ENCODE measurements at regions not wholly inside any gene's neighbourhood (a gene's known extent, or its start where the extent isn't known, plus 50 kb on each side); places are given as distances from the start of the nearest gene placed in this dataset.

- CTCF ChIA-PET = interaction anchor here (0.6 to 1.3 kb wide), 3 partner anchors 14 to 158 kb away, joined by 3 read pairs; no protein-coding TSS in a partner anchor
- H3K27ac ChIP-seq (ENCODE audit: low read depth in 2 of 2, low read length in 1 of 2) = no peak overlapping the region
- 82% methylated on average over 1 of the region's 1 CpG for WGBS (ENCODE audit: low lambda C conversion rate)
- no peak overlapping the region for H3K4me2 ChIP-seq
- peaks cover 14% of the 10 kb centered on the region; the same call in 1 of the 2 replicates for H3K9me3 ChIP-seq
- no peak overlapping the region for H2AFZ ChIP-seq (ENCODE audit: low read depth)
- TF ChIP-seq ELF1 (IDR thresholded peaks at IDR 0.05) (no peak), NRF1 (IDR thresholded peaks at IDR 0.05; ENCODE audit: low read depth, low read length) (no peak), TAF1 (IDR thresholded peaks at IDR 0.05; ENCODE audit: borderline replicate concordance, low read depth, low read length) (no peak), SIN3A (IDR thresholded peaks at IDR 0.05; ENCODE audit: borderline replicate concordance, low read depth, low read length) (no peak), RCOR1 (IDR thresholded peaks at IDR 0.05; ENCODE audit: low read length) (no peak), TEAD4 (IDR thresholded peaks at IDR 0.05; ENCODE audit: borderline replicate concordance, insufficient read depth) (no peak), RFX5 (IDR thresholded peaks at IDR 0.05; ENCODE audit: low read length) (no peak), USF2 (IDR thresholded peaks at IDR 0.05; ENCODE audit: borderline replicate concordance, low read depth, low read length) (no peak), PBX3 (IDR thresholded peaks at IDR 0.05) (no peak), SMC3 (IDR thresholded peaks at IDR 0.05; ENCODE audit: low read depth, low read length) (no peak), YY1 (IDR thresholded peaks at IDR 0.05; ENCODE audit: low read depth) (no peak), NFIC (IDR thresholded peaks at IDR 0.05; ENCODE audit: borderline replicate concordance) (no peak), GABPA (IDR thresholded peaks at IDR 0.05; ENCODE audit: low read depth) (no peak), JUND (IDR thresholded peaks at IDR 0.05) (no peak), EP300 (IDR thresholded peaks at IDR 0.05; ENCODE audit: borderline replicate concordance in 1 of 2, low read depth in 1 of 2, low read length in 1 of 2) (no peak), MAX (IDR thresholded peaks at IDR 0.05; ENCODE audit: low read depth) (no peak), MXI1 (IDR thresholded peaks at IDR 0.05; ENCODE audit: low read depth, low read length) (no peak)
- POLR2A ChIA-PET = no interaction called here
- H3K79me2 ChIP-seq (ENCODE audit: insufficient read depth) = no peaks in the 10 kb centered on the region
- no peak overlapping the region for H3K4me3 ChIP-seq (ENCODE audit: low read depth in 2 of 2, low read length in 1 of 2)
- no peaks in the 10 kb centered on the region; a peak in 1 of 4 replicates for H3K4me1 ChIP-seq (ENCODE audit: control insufficient read depth in 1 of 2, insufficient read depth in 2 of 2, low read depth in 1 of 2, low read length in 1 of 2)
- no peak overlapping the region for H3K9ac ChIP-seq
- no peaks in the 10 kb centered on the region for H3K27me3 ChIP-seq (ENCODE audit: insufficient read depth)
- no peaks in the 10 kb centered on the region for H3K9me2 ChIP-seq
- no peaks in the 10 kb centered on the region for H3F3A ChIP-seq (replicated peaks; ENCODE audit: insufficient read depth)
- H4K20me1 ChIP-seq (ENCODE audit: insufficient read depth) = no peaks in the 10 kb centered on the region
- DNase-seq = no peak
- no peaks in the 10 kb centered on the region for H3K36me3 ChIP-seq (replicated peaks in 1 of 2; ENCODE audit: control insufficient read depth in 1 of 2, insufficient read depth in 2 of 2, low read length in 1 of 2)
Measured at GRCh38 chr10:59464483-59464882, 102.1 kb upstream of the FAM13C start.

- peaks cover 14% of the 10 kb centered on the region; the same call in 1 of the 2 replicates for H3K9me3 ChIP-seq
- H2AFZ ChIP-seq (ENCODE audit: low read depth) = no peak overlapping the region
- H3K27me3 ChIP-seq (ENCODE audit: insufficient read depth) = no peaks in the 10 kb centered on the region
- H3K9me2 ChIP-seq = no peaks in the 10 kb centered on the region
- 77% methylated on average over 4 of the region's 4 CpGs for WGBS (ENCODE audit: low lambda C conversion rate)
- no peak overlapping the region for H3K4me2 ChIP-seq
- no peak for DNase-seq
- no peak overlapping the region for H3K9ac ChIP-seq
- no peak overlapping the region for H3K4me3 ChIP-seq (ENCODE audit: low read depth in 2 of 2, low read length in 1 of 2)
- H3K27ac ChIP-seq (ENCODE audit: low read depth in 2 of 2, low read length in 1 of 2) = no peak overlapping the region
- ChIA-PET POLR2A (no interaction called here), CTCF (interaction anchor here (0.6 kb wide), 1 partner anchor 14 kb away, joined by 3 read pairs; no protein-coding TSS in a partner anchor)
- H3K79me2 ChIP-seq (ENCODE audit: insufficient read depth) = no peaks in the 10 kb centered on the region
- no peaks in the 10 kb centered on the region for H3K36me3 ChIP-seq (replicated peaks in 1 of 2; ENCODE audit: control insufficient read depth in 1 of 2, insufficient read depth in 2 of 2, low read length in 1 of 2)
- H3K4me1 ChIP-seq (ENCODE audit: control insufficient read depth in 1 of 2, insufficient read depth in 2 of 2, low read depth in 1 of 2, low read length in 1 of 2) = no peaks in the 10 kb centered on the region; a peak in 1 of 4 replicates
- H3F3A ChIP-seq (replicated peaks; ENCODE audit: insufficient read depth) = no peaks in the 10 kb centered on the region
- H4K20me1 ChIP-seq (ENCODE audit: insufficient read depth) = no peaks in the 10 kb centered on the region
- TF ChIP-seq CTCF (IDR thresholded peaks at IDR 0.05) = no peak
- no peak for TF ChIP-seq NRF1 (IDR thresholded peaks at IDR 0.05; ENCODE audit: low read depth, low read length)
- no peak for TF ChIP-seq FOXJ3 (CRISPR knock-in tag; IDR thresholded peaks at IDR 0.05)
- TF ChIP-seq GATA2 (CRISPR knock-in tag; IDR thresholded peaks at IDR 0.05) = no peak
- no peak for TF ChIP-seq RFX5 (IDR thresholded peaks at IDR 0.05; ENCODE audit: low read length)
- no peak for TF ChIP-seq REST (IDR thresholded peaks at IDR 0.05; ENCODE audit: low read depth, low read length)
Measured at GRCh38 chr10:59463909-59464308, 101.6 kb upstream of the FAM13C start.

Data from SK-N-SH (cell line).